ENCODE measurements at regions not wholly inside any gene's neighbourhood (a gene's known extent, or its start where the extent isn't known, plus 50 kb on each side); places are given as distances from the start of the nearest gene placed in this dataset.
"Not testable (repeated sequence)": the region's sequence is repeated elsewhere in the genome, so short reads cannot be mapped to it uniquely, and the experiment has no call there.

- BruUV-seq (replicated peaks); ATAC-seq; CTCF ChIA-PET (ENCODE audit: low intra/inter-chr PET ratio); H3K27me3 ChIP-seq (ENCODE audit: control insufficient read depth in 2 of 2, insufficient read depth in 2 of 2, low read length in 2 of 2); FAIRE-seq; H3K27ac ChIP-seq (ENCODE audit: extremely low read depth, low read depth, low read length); DNase-seq (ENCODE audit: extremely low read depth in 1 of 4, low spot score in 3 of 4); H2AFZ ChIP-seq (ENCODE audit: low read depth, low read length); H4K20me1 ChIP-seq (replicated peaks; ENCODE audit: control insufficient read depth, insufficient read depth, low read length); H3K79me2 ChIP-seq (ENCODE audit: control insufficient read depth, insufficient read depth, low read length); H3K36me3 ChIP-seq (ENCODE audit: control insufficient read depth, insufficient read depth, low read length); intact Hi-C loops (cut with micrococcal nuclease); H3K4me2 ChIP-seq (ENCODE audit: insufficient read depth, low read length); H3K9ac ChIP-seq (ENCODE audit: insufficient read depth in 1 of 2, low read depth in 2 of 2, low read length in 2 of 2); H3K9me1 ChIP-seq (ENCODE audit: control insufficient read depth, insufficient read depth, low read length); H3K9me3 ChIP-seq (replicated peaks; ENCODE audit: control insufficient read depth, insufficient read depth, low read depth, low read length); in situ Hi-C loops (cut with MboI); POLR2A ChIA-PET; H3K4me1 ChIP-seq (replicated peaks in 1 of 2; ENCODE audit: control insufficient read depth in 2 of 2, insufficient read depth in 2 of 2, low read length in 2 of 2); H3K4me3 ChIP-seq: not testable (repeated sequence)
- WGBS (ENCODE audit: insufficient coverage, low coverage, missing lambda C conversion rate): 9% methylated on average over 3 of the region's 3 CpGs
Observed at GRCh38 chr4:4045823-4046222, 180.9 kb downstream of the OTOP1 start.

- in situ Hi-C loops (cut with MboI); H4K20me1 ChIP-seq (replicated peaks; ENCODE audit: control insufficient read depth, insufficient read depth, low read length); CTCF ChIA-PET (ENCODE audit: low intra/inter-chr PET ratio); POLR2A ChIA-PET; H3K27me3 ChIP-seq (ENCODE audit: control insufficient read depth in 2 of 2, insufficient read depth in 2 of 2, low read length in 2 of 2); H3K9me1 ChIP-seq (ENCODE audit: control insufficient read depth, insufficient read depth, low read length); H3K79me2 ChIP-seq (ENCODE audit: control insufficient read depth, insufficient read depth, low read length); intact Hi-C loops (cut with micrococcal nuclease); ATAC-seq; H3K9me3 ChIP-seq (replicated peaks; ENCODE audit: control insufficient read depth, insufficient read depth, low read depth, low read length); DNase-seq (ENCODE audit: extremely low read depth in 1 of 4, low spot score in 3 of 4); H3K4me2 ChIP-seq (ENCODE audit: insufficient read depth, low read length); H3K9ac ChIP-seq (ENCODE audit: insufficient read depth in 1 of 2, low read depth in 2 of 2, low read length in 2 of 2); H3K4me3 ChIP-seq; H2AFZ ChIP-seq (ENCODE audit: low read depth, low read length); H3K27ac ChIP-seq (ENCODE audit: extremely low read depth, low read depth, low read length); H3K36me3 ChIP-seq (ENCODE audit: control insufficient read depth, insufficient read depth, low read length); BruUV-seq (replicated peaks); FAIRE-seq; H3K4me1 ChIP-seq (replicated peaks in 1 of 2; ENCODE audit: control insufficient read depth in 2 of 2, insufficient read depth in 2 of 2, low read length in 2 of 2): not testable (repeated sequence)
- WGBS (ENCODE audit: insufficient coverage, low coverage, missing lambda C conversion rate): 26% methylated on average over 2 of the region's 5 CpGs
Observed at GRCh38 chr4:4046686-4047085, 180.0 kb downstream of the OTOP1 start.

- H4K20me1 ChIP-seq (replicated peaks; ENCODE audit: control insufficient read depth, insufficient read depth, low read length); H3K9ac ChIP-seq (ENCODE audit: insufficient read depth in 1 of 2, low read depth in 2 of 2, low read length in 2 of 2); H3K4me2 ChIP-seq (ENCODE audit: insufficient read depth, low read length); intact Hi-C loops (cut with micrococcal nuclease); CTCF ChIA-PET (ENCODE audit: low intra/inter-chr PET ratio); BruUV-seq (replicated peaks); ATAC-seq; H3K36me3 ChIP-seq (ENCODE audit: control insufficient read depth, insufficient read depth, low read length); DNase-seq (ENCODE audit: extremely low read depth in 1 of 4, low spot score in 3 of 4); POLR2A ChIA-PET; H2AFZ ChIP-seq (ENCODE audit: low read depth, low read length); FAIRE-seq; H3K4me1 ChIP-seq (replicated peaks in 1 of 2; ENCODE audit: control insufficient read depth in 2 of 2, insufficient read depth in 2 of 2, low read length in 2 of 2); H3K4me3 ChIP-seq; H3K9me3 ChIP-seq (replicated peaks; ENCODE audit: control insufficient read depth, insufficient read depth, low read depth, low read length); H3K79me2 ChIP-seq (ENCODE audit: control insufficient read depth, insufficient read depth, low read length); H3K27ac ChIP-seq (ENCODE audit: extremely low read depth, low read depth, low read length); H3K27me3 ChIP-seq (ENCODE audit: control insufficient read depth in 2 of 2, insufficient read depth in 2 of 2, low read length in 2 of 2); in situ Hi-C loops (cut with MboI); H3K9me1 ChIP-seq (ENCODE audit: control insufficient read depth, insufficient read depth, low read length): not testable (repeated sequence)
- WGBS (ENCODE audit: insufficient coverage, low coverage, missing lambda C conversion rate): 10% methylated on average over 5 of the region's 12 CpGs
Observed at GRCh38 chr4:4047202-4047601, 179.5 kb downstream of the OTOP1 start.

- in situ Hi-C loops (cut with MboI); H3K27ac ChIP-seq (ENCODE audit: extremely low read depth, low read depth, low read length); POLR2A ChIA-PET; H2AFZ ChIP-seq (ENCODE audit: low read depth, low read length); DNase-seq (ENCODE audit: extremely low read depth in 1 of 4, low spot score in 3 of 4); H4K20me1 ChIP-seq (replicated peaks; ENCODE audit: control insufficient read depth, insufficient read depth, low read length); H3K9me3 ChIP-seq (replicated peaks; ENCODE audit: control insufficient read depth, insufficient read depth, low read depth, low read length); H3K36me3 ChIP-seq (ENCODE audit: control insufficient read depth, insufficient read depth, low read length); H3K27me3 ChIP-seq (ENCODE audit: control insufficient read depth in 2 of 2, insufficient read depth in 2 of 2, low read length in 2 of 2); BruUV-seq (replicated peaks); H3K79me2 ChIP-seq (ENCODE audit: control insufficient read depth, insufficient read depth, low read length); intact Hi-C loops (cut with micrococcal nuclease); H3K4me3 ChIP-seq; H3K9ac ChIP-seq (ENCODE audit: insufficient read depth in 1 of 2, low read depth in 2 of 2, low read length in 2 of 2); FAIRE-seq; H3K4me2 ChIP-seq (ENCODE audit: insufficient read depth, low read length); H3K4me1 ChIP-seq (replicated peaks in 1 of 2; ENCODE audit: control insufficient read depth in 2 of 2, insufficient read depth in 2 of 2, low read length in 2 of 2); ATAC-seq; H3K9me1 ChIP-seq (ENCODE audit: control insufficient read depth, insufficient read depth, low read length); CTCF ChIA-PET (ENCODE audit: low intra/inter-chr PET ratio): not testable (repeated sequence)
- 20% methylated on average over 8 of the region's 8 CpGs for WGBS (ENCODE audit: insufficient coverage, low coverage, missing lambda C conversion rate)
Observed at GRCh38 chr4:4048227-4048626, 178.5 kb downstream of the OTOP1 start.

All from K562 (cell line).